ENCODE measurements at regions not wholly inside any gene's neighbourhood (a gene's known extent, or its start where the extent isn't known, plus 50 kb on each side); places are given as distances from the start of the nearest gene placed in this dataset.

DNA sequence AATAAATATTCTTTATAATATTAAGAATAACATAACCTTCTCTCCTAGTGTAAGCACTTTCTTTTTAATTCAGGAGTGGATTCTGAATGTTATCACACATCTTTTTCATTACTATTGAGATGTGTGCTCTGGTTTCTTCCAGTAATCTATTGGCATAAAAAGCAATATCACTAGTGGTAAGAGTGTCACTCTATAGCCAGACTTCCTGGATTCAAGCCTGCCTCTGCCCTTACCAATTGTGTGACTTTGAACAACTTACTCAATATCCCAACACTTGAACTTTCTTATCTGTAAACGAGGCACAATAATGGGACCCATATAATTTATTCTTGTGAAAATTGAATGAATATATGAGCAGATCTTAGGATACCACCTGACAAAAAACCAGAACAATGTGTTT lies 71.0 kb downstream of the SEM1 start:
- DNase-seq = no peak

DNA sequence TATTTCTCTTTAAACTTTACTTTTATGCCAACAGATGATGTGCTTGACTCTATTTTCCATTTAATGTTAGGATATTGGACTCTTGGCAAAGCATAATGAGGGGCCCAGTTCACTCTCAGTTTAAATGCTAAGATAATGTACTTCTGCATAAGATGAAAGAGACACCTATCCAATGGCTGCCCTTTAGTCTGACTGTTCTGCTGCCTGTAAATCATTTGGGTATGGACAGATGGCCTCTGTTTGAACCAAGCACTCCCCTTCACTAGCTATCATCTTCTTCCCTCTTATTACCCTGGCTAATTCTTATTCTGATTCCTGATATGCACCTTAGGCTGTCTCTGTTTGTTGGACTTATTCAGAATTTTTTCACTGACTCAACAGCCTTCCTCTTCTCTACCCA lies 72.1 kb downstream of the SEM1 start:
- no peak for DNase-seq

DNA sequence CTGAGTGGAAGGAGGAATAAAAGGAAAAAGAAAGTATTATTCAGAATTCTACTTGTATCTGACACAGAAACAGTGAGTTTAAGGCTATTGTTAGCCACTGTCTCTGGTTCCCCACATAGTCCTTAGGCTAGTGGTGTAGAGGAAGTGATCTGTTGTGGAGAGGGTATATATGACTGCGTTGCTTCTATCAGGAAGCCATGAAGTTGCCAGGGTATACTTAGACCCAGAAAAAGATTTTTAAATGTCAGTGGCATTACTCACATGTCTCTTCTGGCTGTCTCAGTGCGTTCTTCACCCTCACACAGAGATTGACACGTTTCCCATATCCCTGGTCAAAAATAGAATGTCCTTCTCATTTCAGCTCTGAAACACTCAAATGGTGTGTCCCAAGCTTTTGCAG lies 72.7 kb downstream of the SEM1 start:
- DNase-seq = no peak

DNA sequence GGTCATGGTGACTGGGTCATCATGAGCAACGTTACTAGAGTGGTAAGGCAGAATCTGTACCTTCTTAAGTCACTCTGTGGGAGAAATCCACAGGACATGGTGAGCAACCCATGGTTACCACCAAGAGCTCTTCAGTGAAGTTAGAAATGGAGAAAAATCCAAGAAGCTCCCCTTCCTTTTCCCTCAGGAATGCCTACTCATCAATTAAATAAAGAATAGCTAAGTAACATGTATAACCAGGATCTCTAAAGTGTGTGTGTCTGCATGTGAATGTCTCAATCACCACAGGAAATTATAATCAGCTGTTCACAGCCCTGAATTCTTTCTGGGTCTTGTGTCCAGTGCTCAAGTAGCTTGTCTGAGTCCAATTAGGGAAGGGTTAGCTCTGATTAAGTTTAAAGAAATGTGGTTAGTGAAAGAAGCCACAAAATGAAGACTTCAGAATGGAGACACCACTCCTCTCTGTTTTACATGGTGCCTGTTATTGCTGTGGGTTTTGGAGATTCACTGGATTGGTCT lies 73.2 kb downstream of the SEM1 start:
- DNase-seq = no peak

DNA sequence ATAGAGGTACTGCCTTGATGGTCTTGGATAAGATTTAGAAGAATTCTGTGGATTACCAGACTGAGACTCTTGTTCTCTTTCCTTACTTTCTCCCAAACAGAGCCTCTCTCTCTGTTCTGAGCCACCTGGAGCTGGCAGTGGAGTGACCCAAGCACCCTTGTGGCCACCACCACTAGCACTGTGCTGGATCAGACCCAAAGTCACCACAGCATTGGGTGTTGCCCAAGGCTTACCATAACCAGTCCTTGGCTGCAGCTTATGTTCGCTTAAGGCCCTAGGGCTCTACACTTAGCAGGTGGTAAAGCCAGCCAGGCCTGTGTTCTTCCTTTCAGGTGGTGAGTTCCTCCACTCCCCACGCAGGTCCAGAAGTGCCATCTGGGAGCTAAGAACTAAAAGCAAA lies 79.8 kb downstream of the SEM1 start:
- no peak for DNase-seq

DNA sequence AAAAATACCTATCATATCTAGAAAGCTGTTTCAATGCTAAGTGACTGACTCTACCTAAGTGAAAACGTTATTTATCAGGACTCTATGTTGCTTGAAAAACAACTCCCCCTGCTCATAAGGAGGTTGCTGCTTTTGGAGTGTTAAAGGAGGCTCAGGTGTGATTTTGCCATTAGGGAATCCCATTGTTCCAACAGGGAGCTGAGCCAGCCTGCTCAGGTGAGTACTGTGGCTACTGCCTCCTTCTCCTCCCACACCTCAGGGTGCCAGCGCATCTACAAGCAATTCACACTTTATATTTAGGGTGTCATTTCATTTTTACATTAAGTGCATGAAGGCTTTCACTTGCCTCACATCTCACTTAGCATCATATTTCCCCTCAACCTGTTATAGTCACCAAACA lies 84.7 kb downstream of the SEM1 start:
- DNase-seq = no peak

DNA sequence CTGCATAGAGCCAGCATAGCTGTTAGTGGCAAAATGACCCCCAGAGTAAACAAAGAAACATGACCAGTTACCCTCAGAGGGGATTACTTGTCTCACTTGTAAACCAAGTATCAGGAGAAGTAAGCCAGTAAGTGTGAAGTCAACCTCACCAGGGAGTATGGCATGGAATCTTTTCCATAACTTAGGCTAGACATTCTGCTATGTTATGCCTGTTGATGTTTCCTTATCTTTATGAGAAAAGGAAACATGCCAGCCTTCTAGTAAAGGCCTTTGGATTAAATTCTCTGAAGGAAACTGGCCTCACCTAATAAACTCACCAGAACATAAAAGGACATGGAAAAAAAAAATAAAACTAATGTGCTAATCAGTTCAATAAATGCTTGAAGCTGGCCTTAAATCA lies 87.7 kb downstream of the SEM1 start:
- DNase-seq = no peak

DNA sequence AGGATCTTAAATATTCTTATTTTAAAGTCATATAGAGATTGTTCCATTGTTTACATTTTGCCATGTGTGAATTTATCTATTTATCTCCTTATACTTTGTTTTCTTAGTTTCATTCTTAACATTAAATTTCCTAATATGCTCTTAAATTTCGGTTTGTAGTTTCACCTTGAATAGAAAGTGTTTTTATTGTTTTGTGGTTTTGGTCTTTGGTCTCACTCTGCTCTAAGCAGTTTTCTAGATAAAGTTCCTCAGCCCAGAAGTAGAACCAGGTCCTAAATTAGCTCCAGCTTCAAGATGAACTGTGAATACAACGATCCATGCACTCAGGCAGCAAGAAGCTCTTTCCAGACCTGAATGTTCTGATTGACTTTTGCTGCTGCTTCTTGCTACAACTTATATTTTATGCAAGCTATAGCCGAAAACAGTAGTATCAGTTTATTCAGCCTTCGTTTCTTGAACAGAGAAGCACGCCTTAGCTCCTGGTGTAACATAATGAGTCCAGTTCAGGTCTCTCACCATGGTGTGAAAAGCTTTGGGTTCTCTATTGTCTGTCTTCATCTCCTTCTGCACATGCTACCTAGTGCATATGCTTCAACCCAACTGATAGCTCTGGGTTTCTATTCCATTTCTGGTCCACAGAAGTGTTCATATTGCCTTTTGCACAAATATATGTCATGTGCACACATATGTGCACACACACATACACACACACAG lies 95.3 kb downstream of the SEM1 start:
- no peak for DNase-seq

DNA sequence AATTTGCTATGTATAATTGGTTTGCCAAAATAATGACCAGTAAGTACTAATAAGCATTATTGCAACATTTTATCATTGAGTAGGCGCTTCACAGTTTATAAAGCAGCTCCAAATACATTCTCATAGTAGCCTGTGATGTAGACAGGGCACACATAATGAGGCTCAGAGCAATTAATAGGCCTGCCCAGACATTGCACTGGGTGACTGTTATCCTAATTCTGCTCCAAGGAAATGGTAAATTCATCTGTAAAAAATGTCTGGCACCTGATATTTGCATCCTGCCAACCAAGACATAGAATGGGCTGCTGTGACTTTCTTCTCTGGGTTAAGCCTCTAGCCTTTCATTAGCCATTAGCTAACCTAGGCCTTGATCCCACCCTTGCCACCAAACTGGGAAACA lies 97.6 kb downstream of the SEM1 start:
- DNase-seq = no peak

DNA sequence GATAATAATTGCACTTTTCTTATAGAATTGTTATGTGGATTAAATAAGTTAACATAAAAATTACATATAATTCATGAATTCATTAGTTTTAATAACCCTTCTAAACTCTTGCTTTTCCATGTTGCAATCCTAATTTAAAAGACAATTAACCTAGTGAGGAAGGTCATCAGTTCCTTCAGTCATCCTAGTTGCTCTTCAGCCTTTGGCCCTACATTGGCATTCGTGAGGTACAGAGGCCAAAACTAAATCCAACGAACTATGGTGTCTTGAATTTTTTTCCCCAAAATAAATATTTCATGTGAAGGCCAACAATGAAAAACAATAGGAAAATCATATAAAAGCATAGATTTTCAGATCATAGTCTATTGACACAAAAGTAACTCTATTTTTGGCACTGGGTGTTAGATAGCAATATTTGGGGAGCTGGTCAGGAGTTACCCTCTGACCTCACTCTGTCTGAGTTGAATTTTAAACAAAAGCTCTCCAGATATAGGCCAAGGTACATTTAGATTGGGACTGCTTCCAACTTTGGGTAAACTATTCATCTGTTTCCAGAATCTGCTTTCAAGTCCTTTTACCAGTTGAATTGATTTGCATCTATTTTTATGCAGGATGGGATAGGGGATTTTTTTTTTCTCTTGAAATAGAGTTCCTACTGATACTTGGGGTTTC lies 104.5 kb downstream of the SEM1 start:
- DNase-seq = no peak

DNA sequence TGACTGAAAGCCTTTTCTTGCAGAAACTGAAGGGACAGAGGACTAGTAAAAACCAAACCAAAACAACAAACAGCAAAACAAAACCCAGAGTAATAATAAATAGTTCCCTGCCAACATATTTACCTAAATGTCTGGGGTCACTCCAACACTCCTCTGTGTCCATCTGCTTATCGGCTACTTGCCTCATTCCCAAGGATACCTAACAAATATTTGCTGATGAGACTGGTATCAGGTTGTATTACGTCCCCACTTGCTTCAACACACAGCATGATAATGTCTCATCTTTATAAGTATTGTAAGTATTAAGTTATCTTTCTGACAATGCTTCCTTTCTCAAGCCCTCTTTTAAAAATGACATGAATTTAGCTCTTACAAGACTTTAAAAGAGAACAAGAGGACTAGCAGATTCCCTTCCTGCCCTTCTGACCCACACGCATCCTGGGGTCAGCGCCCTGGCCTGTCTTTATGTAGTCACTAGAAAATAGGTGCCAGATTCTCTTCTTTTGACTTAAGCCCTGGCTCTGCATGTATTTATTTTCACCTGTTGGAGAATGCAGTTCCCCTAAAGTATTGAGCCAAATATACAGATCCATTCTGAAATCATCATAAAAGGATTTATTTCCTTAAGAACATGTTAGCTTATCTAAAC lies 110.2 kb downstream of the SEM1 start:
- DNase-seq = no peak

DNA sequence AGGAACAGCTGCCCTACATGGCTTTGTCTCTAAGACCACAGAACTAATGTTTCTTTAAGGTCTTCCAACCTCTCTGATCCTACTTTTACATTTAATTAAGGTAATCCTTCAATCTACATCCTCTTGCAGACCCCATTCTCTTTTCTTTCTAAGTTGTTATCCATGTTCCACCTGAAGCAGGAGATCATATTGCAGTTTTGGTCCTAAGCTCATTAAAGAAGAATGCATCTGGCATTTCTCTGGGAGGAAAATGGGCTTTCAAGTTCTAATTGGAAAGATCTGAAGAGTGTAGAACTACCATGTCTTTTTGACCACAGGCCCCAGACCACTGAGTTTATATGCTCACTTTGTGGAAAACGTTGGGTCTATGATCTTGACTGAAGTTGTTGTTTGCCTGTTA lies 111.2 kb downstream of the SEM1 start:
- DNase-seq = no peak

DNA sequence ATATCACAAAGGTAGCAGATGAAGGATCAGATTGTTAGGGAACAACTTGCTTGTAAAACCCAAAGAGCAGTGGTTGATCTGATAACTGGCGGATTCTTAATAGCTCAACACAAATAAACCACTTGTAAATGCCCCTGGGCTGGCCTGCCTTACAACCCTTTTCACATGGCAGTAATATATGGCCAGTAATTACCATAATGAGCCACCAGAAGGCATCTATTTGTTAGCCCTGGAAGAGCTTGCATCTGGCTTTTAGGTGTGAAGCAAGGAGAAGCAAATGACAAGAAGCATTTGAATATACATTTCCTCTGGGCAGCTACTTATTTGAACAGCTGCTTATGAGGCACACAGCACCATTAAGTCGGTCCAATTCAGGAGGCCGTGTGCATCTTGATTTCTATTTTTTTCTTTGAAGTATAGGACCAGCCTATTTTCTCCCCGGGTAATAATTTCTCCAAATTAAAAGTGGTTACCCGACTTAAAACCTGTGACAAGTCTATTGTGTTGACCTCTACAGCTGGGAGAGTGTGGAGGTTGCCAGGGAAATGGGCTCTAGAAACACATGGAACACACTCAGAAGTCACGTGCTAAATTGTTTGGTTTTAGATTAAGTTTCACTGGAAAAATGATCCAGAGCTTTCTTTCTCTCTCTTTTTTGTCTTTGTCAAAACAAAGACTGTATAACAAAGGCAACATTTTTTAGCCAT lies 113.4 kb downstream of the SEM1 start:
- no peak for DNase-seq

DNA sequence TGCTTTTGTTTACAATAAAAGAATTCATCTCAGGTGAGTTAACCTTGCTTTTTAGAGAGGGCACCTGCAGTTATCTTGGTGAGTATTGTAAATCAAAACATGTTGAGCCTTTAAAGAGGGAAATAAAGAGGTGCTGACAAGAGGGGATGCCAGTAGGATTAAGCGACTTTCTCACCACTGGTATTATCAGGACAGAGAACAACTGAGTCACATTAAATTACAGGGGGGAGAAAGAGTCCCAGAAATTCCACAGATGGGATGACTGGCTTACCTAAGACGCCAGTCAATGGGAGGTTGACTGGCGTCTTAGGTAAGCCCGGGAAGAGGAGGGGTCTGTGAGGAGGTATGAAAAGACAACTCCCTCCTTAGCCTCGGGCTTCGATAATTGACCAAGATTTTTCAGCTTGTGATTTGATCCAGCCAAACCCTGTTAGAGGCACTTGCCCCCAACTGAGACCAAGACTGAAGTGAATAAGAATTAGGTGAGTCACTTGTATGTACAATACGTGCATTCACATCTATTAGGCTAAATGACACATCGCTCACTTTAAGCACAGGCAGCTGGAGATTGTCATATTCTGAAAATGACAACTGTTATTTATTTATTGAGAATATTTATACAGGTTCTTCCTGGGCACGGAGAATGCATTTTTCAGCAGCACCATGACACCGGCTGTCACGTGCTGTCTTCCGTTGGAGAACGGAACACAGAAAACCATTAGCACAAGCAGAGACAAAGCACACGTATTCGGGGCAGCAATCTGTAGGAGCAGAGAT lies 117.6 kb downstream of the SEM1 start:
- no peak for DNase-seq

DNA sequence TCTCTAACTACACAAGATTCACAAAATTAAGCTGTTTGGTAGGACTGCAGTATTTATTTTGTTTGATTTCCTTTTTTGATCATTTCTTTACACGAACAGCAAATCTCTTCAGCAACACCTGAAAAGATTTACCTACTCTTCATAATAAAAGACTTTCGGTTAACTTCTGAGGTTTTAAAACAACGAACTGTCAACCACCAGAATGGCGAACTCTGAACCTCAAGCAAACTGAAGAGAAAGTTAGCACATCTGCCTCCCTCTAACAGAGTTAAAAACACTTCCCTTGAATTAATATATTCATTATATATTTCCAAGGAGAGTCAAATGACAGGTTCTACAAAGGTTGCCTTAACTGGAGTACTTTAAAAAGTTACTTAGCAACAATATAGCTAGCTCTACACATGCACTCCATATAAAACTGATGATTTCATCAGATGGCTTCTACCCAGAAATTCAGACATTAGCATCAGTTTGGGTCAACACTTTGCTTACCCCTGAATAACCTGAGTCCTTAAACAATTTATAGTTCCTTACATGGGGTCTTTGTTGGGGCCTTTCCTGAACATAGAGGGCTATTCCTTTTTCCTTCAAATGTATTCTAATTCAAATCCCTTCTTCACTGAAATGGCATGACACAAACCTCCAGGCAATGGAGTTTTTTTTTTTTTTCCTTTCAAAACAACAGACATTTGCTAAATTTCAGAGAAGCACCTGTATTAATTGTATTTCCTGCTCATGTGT lies 118.3 kb downstream of the SEM1 start:
- no peak for DNase-seq

DNA sequence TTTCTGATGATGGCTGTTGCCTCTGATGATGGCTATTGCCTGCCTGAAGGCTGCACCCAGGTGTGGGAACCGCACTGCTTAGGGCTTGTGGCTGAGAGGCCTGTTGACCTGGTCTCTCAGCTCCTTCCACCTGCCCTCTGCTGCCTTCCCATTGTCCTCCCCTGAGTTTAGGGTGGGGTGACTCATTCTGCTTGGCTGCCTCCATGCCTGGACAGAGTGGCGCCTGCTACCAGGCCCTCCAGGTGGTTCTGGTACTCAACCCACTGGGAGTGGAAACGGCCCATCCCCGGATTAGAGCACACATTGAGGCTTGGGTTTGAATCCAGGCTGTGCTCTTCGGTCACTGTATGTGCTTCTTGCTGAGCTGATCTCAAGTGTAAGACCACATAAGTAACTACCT lies 120.6 kb downstream of the SEM1 start:
- DNase-seq = no peak

DNA sequence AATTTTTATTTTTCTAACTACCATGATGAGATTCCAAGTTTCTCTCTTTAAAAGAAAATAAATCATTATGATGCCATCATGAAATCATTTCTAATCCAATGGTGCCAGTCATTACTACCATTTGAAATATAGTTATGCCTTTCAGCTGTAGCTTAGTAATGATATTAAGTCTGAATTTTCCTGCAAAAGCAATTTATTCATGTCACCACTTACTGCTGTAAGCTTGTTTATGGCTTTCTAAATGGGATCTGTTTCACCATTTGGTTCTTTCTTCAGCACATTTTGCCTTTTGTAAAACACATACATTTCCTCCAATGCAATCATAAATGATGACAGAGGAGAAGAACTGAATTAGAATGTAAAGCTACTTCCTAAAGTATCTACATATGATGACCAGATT lies 130.5 kb downstream of the SEM1 start:
- DNase-seq = no peak

DNA sequence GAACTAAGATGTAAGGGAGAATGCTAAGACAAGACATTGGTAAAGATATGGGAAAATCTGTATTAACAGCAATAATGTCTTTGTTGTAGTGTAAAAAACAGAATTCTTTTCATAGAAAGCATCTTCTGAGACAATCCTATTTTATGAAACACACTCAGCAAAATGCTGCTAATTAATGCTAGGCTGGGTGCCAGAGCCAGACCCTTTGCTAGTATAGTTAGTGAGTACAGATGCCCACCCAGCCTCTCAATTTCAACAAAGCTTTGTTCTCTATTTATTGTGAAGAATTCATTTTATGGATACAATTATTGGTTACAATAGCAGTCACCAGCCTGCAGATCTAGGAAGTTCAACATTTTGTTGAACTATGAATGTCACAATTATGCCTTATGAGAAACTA lies 131.0 kb downstream of the SEM1 start:
- DNase-seq = no peak

DNA sequence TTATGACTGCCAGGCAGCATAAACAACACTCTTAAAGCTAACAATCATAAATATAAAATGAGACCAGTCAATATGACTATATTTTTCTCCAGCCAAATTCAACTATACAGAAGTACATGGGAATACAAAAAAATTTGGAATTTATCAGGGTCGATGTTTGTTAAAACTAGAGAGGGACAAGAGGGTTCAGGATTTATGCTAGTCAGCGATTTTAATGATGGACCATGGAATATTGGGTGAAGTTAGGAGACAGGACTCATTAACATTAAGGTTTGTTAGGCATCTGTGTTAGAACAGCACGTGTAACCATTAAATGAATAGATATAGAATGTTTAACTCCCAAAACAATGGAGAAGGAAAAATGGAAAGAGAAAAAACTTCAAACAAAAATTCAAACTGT lies 146.2 kb downstream of the SEM1 start:
- DNase-seq = no peak

DNA sequence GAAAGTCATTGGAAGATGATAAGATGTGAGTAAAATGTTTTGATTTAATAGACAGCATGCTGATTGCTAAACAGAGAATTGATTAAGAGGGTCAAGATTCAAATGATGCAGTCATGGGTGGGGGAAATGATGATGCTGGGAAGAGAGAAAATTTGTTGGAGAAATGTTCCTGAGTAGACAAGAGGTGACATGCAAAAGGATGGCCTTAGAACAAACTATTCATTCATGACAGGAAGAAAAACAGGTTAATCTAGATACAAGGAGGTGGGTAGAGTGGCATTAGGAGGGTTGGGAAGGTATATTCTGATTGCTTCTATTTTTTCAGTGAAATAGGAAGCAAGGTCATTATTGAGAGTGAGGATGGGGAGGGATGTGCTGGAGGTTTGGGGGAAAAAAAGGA lies 146.7 kb downstream of the SEM1 start:
- no peak for DNase-seq

DNA sequence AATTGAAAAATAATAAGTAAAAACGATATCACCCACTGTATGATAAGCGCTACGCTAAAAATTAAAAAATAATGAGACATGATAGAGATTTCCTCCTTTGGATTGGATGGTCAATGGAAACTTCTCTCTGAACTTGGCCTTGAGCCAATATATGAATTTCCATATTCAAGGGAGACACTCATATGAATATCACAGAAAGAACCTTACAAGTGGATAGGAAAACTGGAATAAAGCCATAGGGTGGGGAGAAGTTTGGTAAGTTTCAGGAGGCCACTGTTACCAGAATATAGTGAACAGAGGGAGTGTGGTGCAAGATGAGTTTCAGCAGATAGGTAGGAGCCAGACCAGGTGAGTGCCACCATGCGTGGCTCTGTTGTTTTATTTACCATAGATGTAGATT lies 147.2 kb downstream of the SEM1 start:
- DNase-seq = no peak

DNA sequence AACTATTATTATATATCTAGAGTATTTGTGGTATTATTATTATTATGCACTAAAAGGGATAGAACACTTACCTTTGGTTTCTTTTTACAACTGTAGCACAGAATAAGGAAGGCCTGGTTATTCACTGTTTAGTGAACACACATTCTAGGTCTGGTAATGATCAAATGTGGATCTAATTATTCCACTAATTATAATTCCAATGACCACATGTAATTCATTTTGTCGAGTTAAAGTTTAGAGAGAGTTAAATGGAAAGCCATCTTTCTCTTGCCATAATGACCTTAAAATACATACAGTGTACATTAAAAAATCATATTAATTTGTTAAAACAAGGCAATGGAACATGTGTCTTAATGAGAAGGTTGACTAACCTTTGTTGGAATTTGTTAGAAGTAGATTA lies 147.8 kb downstream of the SEM1 start:
- no peak for DNase-seq

Data from C1 segment of cervical spinal cord (tissue), 14 donors.